Neural cell (in vitro differentiated cells): ENCODE measurements at regions not wholly inside any gene's neighbourhood (a gene's known extent, or its start where the extent isn't known, plus 50 kb on each side); places are given as distances from the start of the nearest gene placed in this dataset.

ENCODE experiments used
- H2AFZ ChIP-seq: fragments of 200-600, 300-800 bp; sonication (generic), shearing (Covaris generic); 2 replicates; pipeline ENCODE4 v1.6.0; 2014; ENCODE audit warnings: low read depth, mild to moderate bottlenecking, antibody characterized with exemption, low read length, moderate library complexity
- H3F3A ChIP-seq: fragments of 200-600 bp; shearing (Covaris generic); 2 replicates; pipeline ENCODE4 v1.6.1; 2016; ENCODE audit warnings: mild to moderate bottlenecking, moderate library complexity, mixed read lengths, antibody characterized with exemption, low read length; ENCODE audit not compliant: insufficient read depth, poor library complexity, severe bottlenecking
- H3K27ac ChIP-seq: fragments of 200-600, 300-800 bp; sonication (generic), shearing (Covaris generic); 2 replicates; pipeline ENCODE4 v1.5.1; 2014; ENCODE audit warnings: mild to moderate bottlenecking, low read length, moderate library complexity
- H3K27me3 ChIP-seq: fragments of 300-800, 200-600 bp; sonication (generic), shearing (Covaris generic); 2 replicates; pipeline ENCODE4 v1.6.0; 2014; ENCODE audit warnings: mild to moderate bottlenecking, low read depth, low read length, moderate library complexity; ENCODE audit not compliant: insufficient read depth
- H3K36me3 ChIP-seq: fragments of 300-800, 200-600 bp; sonication (generic), shearing (Covaris generic); 2 replicates; pipeline ENCODE4 v1.5.1; 2014; ENCODE audit warnings: mild to moderate bottlenecking, antibody characterized with exemption, low read length, moderate library complexity; ENCODE audit not compliant: insufficient read depth
- H3K4me2 ChIP-seq: fragments of 300-800, 200-600 bp; sonication (generic), shearing (Covaris generic); 2 replicates; pipeline ENCODE4 v1.6.0; 2014; ENCODE audit warnings: mild to moderate bottlenecking, low read length
- H3K4me3 ChIP-seq: fragments of 300-800, 200-600 bp; sonication (generic), shearing (Covaris generic); 2 replicates; pipeline ENCODE4 v1.5.1; 2014; ENCODE audit warnings: mild to moderate bottlenecking, low read length, moderate library complexity
- H3K79me2 ChIP-seq: fragments of 200-600 bp; shearing (Covaris generic); replicated peaks from 2 replicates; pipeline ENCODE4 v1.6.0; 2014; ENCODE audit warnings: mild to moderate bottlenecking, low read length, moderate library complexity; ENCODE audit not compliant: insufficient read depth
- H3K9ac ChIP-seq: fragments of 300-800, 200-600 bp; sonication (generic), shearing (Covaris generic); 2 replicates; pipeline ENCODE4 v1.6.1; 2016; ENCODE audit warnings: mild to moderate bottlenecking, low read length, mixed read lengths
- H3K9me2 ChIP-seq: fragments of 200-600 bp; shearing (Covaris generic); 2 replicates; pipeline ENCODE4 v1.6.1; 2016; ENCODE audit warnings: mild to moderate bottlenecking, low read length, mixed read lengths; ENCODE audit not compliant: insufficient read depth
- H3K9me3 ChIP-seq: fragments of 200-600, 300-800 bp; sonication (generic), shearing (Covaris generic); 2 replicates; pipeline ENCODE4 v1.6.1; 2016; ENCODE audit warnings: mild to moderate bottlenecking, mixed run types, low read length, moderate library complexity, mixed read lengths
- H4K20me1 ChIP-seq: fragments of 200-600 bp; shearing (Covaris generic); 2 replicates; pipeline ENCODE4 v1.6.1; 2016; ENCODE audit warnings: mild to moderate bottlenecking, mixed run types; ENCODE audit not compliant: insufficient read depth
- CTCF ChIP-seq: fragments of 450-650 bp; IDR thresholded peaks from 2 replicates; pipeline ENCODE4 v1.5.1; 2014; ENCODE audit warnings: antibody characterized with exemption, mild to moderate bottlenecking, moderate library complexity; ENCODE audit not compliant: poor library complexity, severe bottlenecking
- EP300 ChIP-seq: fragments of 450-650 bp; conservative IDR thresholded peaks from 2 replicates; pipeline ENCODE4 v1.6.1; 2014; ENCODE audit warnings: antibody characterized with exemption, mild to moderate bottlenecking, moderate library complexity; ENCODE audit not compliant: poor library complexity, severe bottlenecking
- EZH2 ChIP-seq: fragments of 200-600, 300-800 bp; shearing (Covaris generic), sonication (generic); IDR thresholded peaks from 2 replicates; pipeline ENCODE4 v1.6.1; 2014; ENCODE audit warnings: antibody characterized with exemption, low read length, borderline replicate concordance, mild to moderate bottlenecking; ENCODE audit not compliant: insufficient read depth, poor library complexity, severe bottlenecking
- MXI1 ChIP-seq: fragments of 450-650 bp; conservative IDR thresholded peaks from 2 replicates; pipeline ENCODE4 v1.6.1; 2014; ENCODE audit warnings: antibody characterized with exemption, mild to moderate bottlenecking; ENCODE audit not compliant: poor library complexity, severe bottlenecking
- POLR2AphosphoS5 ChIP-seq: IDR thresholded peaks from 2 replicates; pipeline ENCODE4 v1.6.1; 2012
- RAD21 ChIP-seq: fragments of 450-650 bp; conservative IDR thresholded peaks from 2 replicates; pipeline ENCODE4 v1.6.1; 2014; ENCODE audit warnings: antibody characterized with exemption, mild to moderate bottlenecking, moderate library complexity
- REST ChIP-seq: IDR thresholded peaks from 2 replicates; pipeline ENCODE4 v1.6.1; 2012; ENCODE audit warnings: borderline replicate concordance
- SMC3 ChIP-seq: fragments of 450-650 bp; conservative IDR thresholded peaks from 2 replicates; pipeline ENCODE4 v1.6.1; 2014; ENCODE audit warnings: antibody characterized with exemption, mild to moderate bottlenecking, moderate library complexity; ENCODE audit not compliant: poor library complexity
- TAF1 ChIP-seq: IDR thresholded peaks from 2 replicates; pipeline ENCODE4 v1.6.1; 2012; ENCODE audit warnings: low read depth

- Histone ChIP-seq H4K20me1 (no peaks in the 10 kb centered on the region), H3K9me2 (no peaks in the 10 kb centered on the region), H3K27ac (no peak overlapping the region), H3K9me3 (no peaks in the 10 kb centered on the region), H3K4me3 (no peak overlapping the region), H3K36me3 (no peaks in the 10 kb centered on the region), H3F3A (no peaks in the 10 kb centered on the region), H3K79me2 (no peaks in the 10 kb centered on the region), H3K27me3 (no peaks in the 10 kb centered on the region), H3K9ac (no peak overlapping the region), H3K4me2 (no peak overlapping the region), H2AFZ (no peak overlapping the region)
- TF ChIP-seq EP300 (no peak), CTCF (no peak), EZH2 (no peak), POLR2AphosphoS5 (no peak), REST (no peak), SMC3 (no peak), RAD21 (no peak)
Measured at GRCh38 chr13:68440874-68441273, 1210.7 kb upstream of the PCDH9 start.

- Histone ChIP-seq H3F3A (no peaks in the 10 kb centered on the region), H4K20me1 (no peaks in the 10 kb centered on the region), H3K27me3 (no peaks in the 10 kb centered on the region), H3K27ac (no peak overlapping the region), H2AFZ (no peak overlapping the region), H3K9me3 (no peaks in the 10 kb centered on the region), H3K9ac (no peak overlapping the region), H3K4me3 (no peak overlapping the region), H3K9me2 (no peaks in the 10 kb centered on the region), H3K36me3 (no peaks in the 10 kb centered on the region), H3K4me2 (no peak overlapping the region), H3K79me2 (no peaks in the 10 kb centered on the region)
- TF ChIP-seq REST (no peak), EZH2 (no peak), RAD21 (no peak), SMC3 (no peak), TAF1 (no peak), EP300 (no peak), MXI1 (no peak), POLR2AphosphoS5 (no peak), CTCF (no peak)
Measured at GRCh38 chr13:68439817-68440216, 1209.7 kb upstream of the PCDH9 start.
